ENCODE measurements at regions not wholly inside any gene's neighbourhood (a gene's known extent, or its start where the extent isn't known, plus 50 kb on each side); places are given as distances from the start of the nearest gene placed in this dataset.

GRCh38 chr5:34485768-34486030 lies 170.4 kb upstream of the RAI14 start:
- no peak for TF ChIP-seq POLR2A (IDR thresholded peaks at IDR 0.05)
- no peak for TF ChIP-seq EP300 (IDR thresholded peaks at IDR 0.05)
- no peak for TF ChIP-seq CTCF (IDR thresholded peaks at IDR 0.05)
- no peak for DNase-seq
- H3K4me3 ChIP-seq, result no peak overlapping the region
- no peaks in the 10 kb centered on the region for H3K27me3 ChIP-seq
- no peaks in the 10 kb centered on the region for H3K4me1 ChIP-seq (ENCODE audit: insufficient read depth)
- no peaks in the 10 kb centered on the region for H3K36me3 ChIP-seq
- H3K9me3 ChIP-seq, result no peaks in the 10 kb centered on the region
- H3K27ac ChIP-seq, result no peak overlapping the region
- intact Hi-C loops (cut with DNase I), result loop anchor here in 1 of 4 donors (5.0 kb wide), 1 partner anchor 37 kb away; no protein-coding TSS in a partner anchor

DNA sequence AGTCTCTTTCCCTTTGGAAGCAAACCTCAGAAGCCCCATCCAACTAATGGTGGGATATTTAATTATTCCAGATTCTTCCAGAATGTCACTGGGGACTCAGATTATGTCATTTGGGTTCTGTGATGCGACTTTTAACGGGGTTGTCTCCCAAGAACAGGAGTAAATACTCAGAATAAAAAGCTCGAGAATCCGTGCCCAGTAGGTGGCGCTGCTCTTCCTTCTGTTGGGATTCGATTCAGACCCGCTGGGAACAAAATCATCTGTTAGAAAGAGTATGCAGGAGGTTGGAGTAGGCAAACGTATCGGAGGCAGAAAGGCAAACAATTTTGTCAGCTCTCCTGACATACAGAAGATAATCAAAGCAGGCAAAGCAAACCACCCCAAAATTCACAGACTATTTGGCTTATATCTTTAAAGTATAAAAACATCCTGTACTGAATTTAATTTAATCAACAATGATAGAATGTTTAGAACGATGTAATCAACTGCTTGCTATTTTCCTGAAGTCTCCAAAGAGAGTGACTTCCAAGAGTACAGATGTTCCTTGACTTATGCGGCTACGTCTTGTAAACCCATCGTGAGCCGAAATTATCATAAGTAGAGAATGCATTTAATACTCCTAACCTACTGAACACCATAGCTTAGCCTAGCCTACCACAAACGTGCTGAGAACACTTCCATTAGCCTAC lies 169.8 kb upstream of the RAI14 start:
- TF ChIP-seq POLR2A (IDR thresholded peaks at IDR 0.05), result no peak
- no peak for TF ChIP-seq EP300 (IDR thresholded peaks at IDR 0.05)
- peak; percentile 64 to 76 (median 74) for TF ChIP-seq CTCF (IDR thresholded peaks at IDR 0.05)
- peak; percentile 65 to 88 (median 81) for DNase-seq
- H3K27ac ChIP-seq, result no peak overlapping the region
- intact Hi-C loops (cut with DNase I), result loop anchor here in 1 of 4 donors (5.0 kb wide), 1 partner anchor 36 kb away; no protein-coding TSS in a partner anchor
- no peaks in the 10 kb centered on the region for H3K27me3 ChIP-seq
- WGBS, 3 donors, result 6 to 9% (median 7%) methylated on average over 15 of the region's 15 CpGs
- no peaks in the 10 kb centered on the region for H3K36me3 ChIP-seq
- H3K4me1 ChIP-seq (ENCODE audit: insufficient read depth), result no peaks in the 10 kb centered on the region
- no peaks in the 10 kb centered on the region for H3K9me3 ChIP-seq
- no peak overlapping the region for H3K4me3 ChIP-seq

DNA sequence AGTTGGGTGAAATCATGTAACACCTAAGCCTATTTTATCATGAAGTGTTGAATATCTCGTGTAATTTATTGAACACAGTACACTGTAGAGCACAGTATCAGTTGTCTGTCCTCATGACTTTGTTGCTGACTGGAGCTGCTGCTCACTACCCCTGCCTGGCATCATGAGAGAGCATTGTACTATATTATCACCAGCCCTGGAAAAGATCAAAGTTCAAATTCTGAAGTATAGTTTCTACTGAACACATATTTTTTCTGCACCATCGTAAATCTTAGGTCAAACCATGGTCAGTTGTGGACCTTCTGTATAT lies 169.3 kb upstream of the RAI14 start:
- H3K27ac ChIP-seq, result no peak overlapping the region
- no peak overlapping the region for H3K4me3 ChIP-seq
- no peak for DNase-seq
- intact Hi-C loops (cut with DNase I), result loop anchor here in 1 of 4 donors (5.0 kb wide), 1 partner anchor 35 kb away; no protein-coding TSS in a partner anchor
- no peaks in the 10 kb centered on the region for H3K36me3 ChIP-seq
- H3K4me1 ChIP-seq (ENCODE audit: insufficient read depth), result no peaks in the 10 kb centered on the region
- H3K9me3 ChIP-seq, result no peaks in the 10 kb centered on the region
- WGBS, 3 donors, result 37 to 43% (median 41%) methylated on average over 2 of the region's 2 CpGs
- TF ChIP-seq EP300 (IDR thresholded peaks at IDR 0.05) (no peak), POLR2A (IDR thresholded peaks at IDR 0.05) (no peak), CTCF (IDR thresholded peaks at IDR 0.05) (no peak)
- H3K27me3 ChIP-seq, result no peaks in the 10 kb centered on the region

DNA sequence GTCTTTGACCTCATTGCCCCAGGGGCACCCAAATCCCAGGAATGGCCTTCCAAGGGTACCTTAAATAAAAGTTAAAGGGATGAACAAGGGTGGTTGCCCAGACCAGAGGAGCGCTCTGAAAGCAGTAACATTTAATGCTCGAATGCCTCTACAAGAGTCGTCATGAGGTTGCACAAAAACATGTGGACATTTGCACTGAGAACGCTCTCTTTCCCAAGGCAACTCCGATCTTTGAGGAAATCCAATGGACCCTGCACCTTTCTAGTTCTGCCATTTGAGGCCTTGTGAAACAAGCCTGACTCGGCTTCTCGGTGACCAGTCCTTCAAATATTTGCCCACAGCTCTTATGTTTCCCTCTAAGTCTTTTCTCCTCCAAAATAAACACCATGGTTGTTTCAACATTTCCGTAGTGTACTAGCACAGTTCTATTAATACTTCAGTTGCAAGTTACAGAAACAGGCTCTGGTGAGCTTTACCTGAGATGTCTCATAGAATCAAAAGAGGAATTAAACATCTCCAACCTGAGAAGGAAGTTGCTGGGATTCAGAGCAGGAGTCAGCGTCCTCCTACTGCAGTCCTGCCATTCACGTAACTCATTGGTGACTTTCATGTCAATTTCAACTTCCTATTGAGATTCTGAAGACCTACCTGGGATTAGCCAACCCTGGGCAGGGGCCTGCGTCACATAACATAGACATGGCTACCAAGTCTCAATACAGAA lies 168.8 kb upstream of the RAI14 start:
- WGBS, 3 donors, result 85 to 89% (median 87%) methylated on average over 11 of the region's 11 CpGs
- intact Hi-C loops (cut with DNase I), result loop anchor here in 1 of 4 donors (5.0 kb wide), 1 partner anchor 35 kb away; no protein-coding TSS in a partner anchor
- DNase-seq, result no peak
- Histone ChIP-seq H3K9me3 (no peaks in the 10 kb centered on the region), H3K4me3 (no peak overlapping the region), H3K36me3 (no peaks in the 10 kb centered on the region), H3K27me3 (no peaks in the 10 kb centered on the region), H3K27ac (no peak overlapping the region), H3K4me1 (ENCODE audit: insufficient read depth) (no peaks in the 10 kb centered on the region)
- TF ChIP-seq EP300 (IDR thresholded peaks at IDR 0.05), result no peak
- TF ChIP-seq POLR2A (IDR thresholded peaks at IDR 0.05), result no peak

GRCh38 chr5:34487956-34488355 lies 168.2 kb upstream of the RAI14 start:
- intact Hi-C loops (cut with DNase I), result loop anchor here in 1 of 4 donors (5.0 kb wide), 1 partner anchor 34 kb away; no protein-coding TSS in a partner anchor
- no peak for DNase-seq
- 73 to 85% (median 80%) methylated on average over 3 of the region's 3 CpGs for WGBS, 3 donors
- Histone ChIP-seq H3K27ac (no peak overlapping the region), H3K4me3 (no peak overlapping the region), H3K4me1 (ENCODE audit: insufficient read depth) (no peaks in the 10 kb centered on the region), H3K36me3 (no peaks in the 10 kb centered on the region), H3K9me3 (no peaks in the 10 kb centered on the region), H3K27me3 (no peaks in the 10 kb centered on the region)
- no peak for TF ChIP-seq CTCF (IDR thresholded peaks at IDR 0.05)
- TF ChIP-seq EP300 (IDR thresholded peaks at IDR 0.05), result no peak
- TF ChIP-seq POLR2A (IDR thresholded peaks at IDR 0.05), result no peak

All from ovary (tissue), 7 donors.